MM.1S (cell line): ENCODE measurements at regions not wholly inside any gene's neighbourhood (a gene's known extent, or its start where the extent isn't known, plus 50 kb on each side); places are given as distances from the start of the nearest gene placed in this dataset.

Experiments used
- EZH2 ChIP-seq: fragments of 300-600 bp; sonication (generic); optimal IDR thresholded peaks from 2 replicates; pipeline ENCODE3; 2017; ENCODE audit warnings: low read depth, mild to moderate bottlenecking, antibody characterized with exemption, low read length, mixed read lengths
- EZH2phosphoT487 ChIP-seq: fragments of 300-600 bp; sonication (generic); IDR thresholded peaks from 2 replicates; pipeline ENCODE4 v1.6.1; 2018; ENCODE audit warnings: antibody characterized with exemption, low read length
- TF ChIP-seq, protein P1 (sequence below): fragments of 300-600 bp; sonication (generic); IDR thresholded peaks from 2 replicates; pipeline ENCODE4 v1.5.1; 2016; ENCODE audit warnings: antibody characterized with exemption, low read length, mixed read lengths

GRCh38 chr18:27478459-27478858, 293.4 kb upstream of the CHST9 start:
- TF ChIP-seq, protein P1, sequence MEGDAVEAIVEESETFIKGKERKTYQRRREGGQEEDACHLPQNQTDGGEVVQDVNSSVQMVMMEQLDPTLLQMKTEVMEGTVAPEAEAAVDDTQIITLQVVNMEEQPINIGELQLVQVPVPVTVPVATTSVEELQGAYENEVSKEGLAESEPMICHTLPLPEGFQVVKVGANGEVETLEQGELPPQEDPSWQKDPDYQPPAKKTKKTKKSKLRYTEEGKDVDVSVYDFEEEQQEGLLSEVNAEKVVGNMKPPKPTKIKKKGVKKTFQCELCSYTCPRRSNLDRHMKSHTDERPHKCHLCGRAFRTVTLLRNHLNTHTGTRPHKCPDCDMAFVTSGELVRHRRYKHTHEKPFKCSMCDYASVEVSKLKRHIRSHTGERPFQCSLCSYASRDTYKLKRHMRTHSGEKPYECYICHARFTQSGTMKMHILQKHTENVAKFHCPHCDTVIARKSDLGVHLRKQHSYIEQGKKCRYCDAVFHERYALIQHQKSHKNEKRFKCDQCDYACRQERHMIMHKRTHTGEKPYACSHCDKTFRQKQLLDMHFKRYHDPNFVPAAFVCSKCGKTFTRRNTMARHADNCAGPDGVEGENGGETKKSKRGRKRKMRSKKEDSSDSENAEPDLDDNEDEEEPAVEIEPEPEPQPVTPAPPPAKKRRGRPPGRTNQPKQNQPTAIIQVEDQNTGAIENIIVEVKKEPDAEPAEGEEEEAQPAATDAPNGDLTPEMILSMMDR: no peak
- TF ChIP-seq EZH2 (no peak), EZH2phosphoT487 (no peak)
